Omental fat pad (tissue), 3 donors: ENCODE measurements at regions not wholly inside any gene's neighbourhood (a gene's known extent, or its start where the extent isn't known, plus 50 kb on each side); places are given as distances from the start of the nearest gene placed in this dataset.

Experiments
- ATAC-seq: fragments of 150-250 bp; one replicate; pipeline ENCODE4 v1.9.1; 2016; ENCODE audit warnings: mild to moderate bottlenecking, moderate library complexity; ENCODE audit not compliant: low FRiP score
- DNase-seq: peaks from one replicate; pipeline ENCODE4 v3.0.0-alpha.2; 2019; ENCODE audit warnings: low spot score
- CTCF ChIP-seq, 3 donors: fragments of 450-650 bp; IDR thresholded peaks; one replicate each; pipeline ENCODE4 v1.5.1; 2016 to 2017; ENCODE audit warnings: antibody characterized with exemption in 3 of 3, mild to moderate bottlenecking in 3 of 3, moderate library complexity in 2 of 3

GRCh38 chr15:60251300-60252070, 146.3 kb downstream of the ANXA2 start:
- no peak for DNase-seq
- no peak for ATAC-seq
- no peak for TF ChIP-seq CTCF (IDR thresholded peaks at IDR 0.05)

- DNase-seq (no peak), ATAC-seq (no peak)
- TF ChIP-seq CTCF (IDR thresholded peaks at IDR 0.05): no peak
Observed at GRCh38 chr15:60254416-60254815, 143.4 kb downstream of the ANXA2 start.

- no peak for TF ChIP-seq CTCF (IDR thresholded peaks at IDR 0.05)
- DNase-seq (no peak), ATAC-seq (no peak)
Observed at GRCh38 chr15:60255390-60255789, 142.4 kb downstream of the ANXA2 start.

GRCh38 chr15:60257591-60258159, 140.1 kb downstream of the ANXA2 start:
- DNase-seq: no peak

GRCh38 chr15:60259469-60259868, 138.3 kb downstream of the ANXA2 start:
- DNase-seq (no peak), ATAC-seq (no peak)
- no peak for TF ChIP-seq CTCF (IDR thresholded peaks at IDR 0.05)

More at GRCh38 chr15:60257591-60258159, 140.1 kb downstream of the ANXA2 start:
- no peak for TF ChIP-seq CTCF (IDR thresholded peaks at IDR 0.05)
- no peak for ATAC-seq

- no peak for ATAC-seq
- DNase-seq: no peak
Observed at GRCh38 chr15:60264088-60264487, 133.7 kb downstream of the ANXA2 start.

More at GRCh38 chr15:60264088-60264487, 133.7 kb downstream of the ANXA2 start:
- no peak for TF ChIP-seq CTCF (IDR thresholded peaks at IDR 0.05)
